HCEC 1CT (cell line): ENCODE measurements at regions not wholly inside any gene's neighbourhood (a gene's known extent, or its start where the extent isn't known, plus 50 kb on each side); places are given as distances from the start of the nearest gene placed in this dataset.
"Not testable (repeated sequence)": the region's sequence is repeated elsewhere in the genome, so short reads cannot be mapped to it uniquely, and the experiment has no call there.

Experiments used
- DNase-seq: peaks from one replicate; pipeline ENCODE4 v3.0.0-alpha.2; 2017

DNA sequence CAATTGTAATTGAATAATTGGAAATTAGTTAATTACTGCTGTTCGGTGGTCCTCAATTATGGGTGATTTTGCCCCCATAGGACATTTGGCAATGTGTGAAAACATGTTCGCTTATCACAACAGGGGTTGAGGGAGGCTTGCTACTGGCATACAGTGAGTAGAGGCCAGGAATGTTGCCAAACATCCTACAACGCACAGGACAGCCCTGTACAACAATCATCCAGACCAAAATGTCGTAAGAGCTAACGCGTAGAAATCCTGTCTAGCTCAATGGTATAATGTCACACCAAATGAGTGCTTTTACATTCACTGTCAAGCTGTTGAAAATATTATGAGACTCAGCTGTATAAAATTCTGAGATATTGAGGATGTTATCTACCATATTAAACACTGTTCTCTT lies 464.4 kb upstream of the TUSC1 start:
- DNase-seq: no peak

DNA sequence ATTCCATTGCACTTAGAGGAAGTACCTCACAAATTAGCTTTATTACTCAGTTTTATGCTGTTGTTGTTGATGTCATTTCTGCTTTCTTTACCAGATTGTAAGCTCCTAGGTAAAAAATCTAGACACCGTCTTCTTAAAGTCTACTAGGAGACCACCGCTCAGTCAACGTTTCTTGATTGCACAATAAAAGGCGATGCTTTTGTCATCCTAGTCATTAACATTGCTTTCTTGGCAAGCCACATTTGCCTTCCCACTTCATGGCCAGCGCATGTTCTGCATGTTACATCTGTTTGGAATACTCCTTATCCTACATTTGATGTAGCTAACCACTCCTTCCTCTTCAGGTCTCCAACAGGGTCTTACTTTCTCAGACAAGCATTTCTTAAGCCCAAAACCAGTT lies 464.0 kb upstream of the TUSC1 start:
- no peak for DNase-seq

DNA sequence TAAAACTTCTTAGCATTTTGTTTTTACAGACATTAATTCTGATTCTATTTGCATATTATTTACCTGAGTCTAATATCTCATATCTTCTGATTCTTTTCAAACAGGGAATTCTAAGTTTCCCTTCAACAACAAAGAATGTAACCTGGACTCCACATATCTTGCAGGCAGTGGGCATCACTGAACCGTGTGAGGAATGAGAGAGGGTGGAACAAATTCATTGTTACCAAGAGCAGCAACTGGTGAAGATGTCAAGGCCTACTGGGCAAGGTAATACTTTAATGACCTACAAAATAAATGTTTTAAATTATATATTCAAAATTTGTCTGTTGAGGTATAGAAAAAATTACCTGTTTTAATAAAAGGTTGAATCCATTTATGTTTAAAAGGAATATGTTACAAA lies 455.3 kb upstream of the TUSC1 start:
- DNase-seq: no peak

DNA sequence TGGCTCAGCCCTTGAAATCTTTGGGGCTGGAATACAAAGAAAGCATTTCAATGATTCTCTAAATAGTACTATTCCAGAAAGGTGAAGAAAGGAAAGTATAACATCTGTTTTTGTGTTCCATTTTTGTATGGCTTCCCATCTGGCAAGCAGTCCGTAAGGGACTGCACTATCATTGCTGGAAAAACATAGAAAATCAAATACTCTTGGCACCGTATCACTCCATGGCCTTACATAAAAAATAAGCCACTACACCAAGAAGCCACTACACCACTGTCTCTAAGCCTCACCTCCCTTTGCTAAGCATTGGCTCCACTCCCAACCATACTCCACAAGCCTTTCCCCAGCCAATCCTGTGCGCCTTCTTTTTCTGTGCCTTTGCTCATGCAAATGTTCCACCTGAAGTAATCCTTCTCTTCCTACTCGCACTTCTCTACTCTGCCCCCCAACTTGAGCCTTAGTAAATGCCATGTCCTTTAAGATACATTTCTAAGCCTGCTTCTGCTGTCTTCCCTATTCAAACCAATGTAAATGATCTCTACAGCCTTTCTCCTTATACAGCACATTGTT lies 454.6 kb upstream of the TUSC1 start:
- no peak for DNase-seq

DNA sequence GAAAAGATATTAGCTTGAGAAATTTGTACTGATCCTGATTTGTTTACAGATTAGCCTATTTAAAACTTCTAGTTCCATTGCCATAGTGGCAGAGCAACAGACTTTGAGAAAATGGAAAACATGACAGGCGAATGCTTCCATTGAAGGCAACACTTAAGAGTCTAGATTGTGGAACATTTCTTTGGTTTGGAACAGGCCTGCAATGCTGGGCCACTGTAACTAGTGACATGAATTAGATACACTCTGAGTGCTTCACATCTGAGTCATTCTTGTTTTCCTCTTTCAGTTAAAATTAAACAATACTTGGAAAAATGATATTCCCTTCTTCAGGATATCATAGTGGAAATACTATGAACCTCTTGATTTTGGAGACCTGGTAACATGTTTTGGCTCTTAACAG lies 453.6 kb upstream of the TUSC1 start:
- peak; percentile 15 for DNase-seq

DNA sequence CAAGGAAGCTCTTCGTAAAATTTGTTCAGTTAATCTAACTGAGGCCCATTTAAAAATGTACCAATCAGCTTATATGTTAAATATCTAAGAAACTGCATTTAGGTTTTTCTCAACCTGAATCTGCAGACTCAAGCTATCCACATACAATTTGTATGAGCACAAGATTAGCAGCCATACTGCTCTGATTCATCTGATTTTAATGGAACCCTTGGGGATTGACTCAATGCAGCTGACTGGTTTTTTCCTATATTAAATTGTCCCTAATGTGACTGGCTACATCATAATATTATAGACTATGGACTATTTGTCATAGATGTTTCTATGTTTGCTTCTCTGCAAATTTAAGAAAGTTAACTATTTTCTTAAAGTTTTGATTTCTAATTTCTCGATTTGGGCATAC lies 451.0 kb upstream of the TUSC1 start:
- DNase-seq: no peak

DNA sequence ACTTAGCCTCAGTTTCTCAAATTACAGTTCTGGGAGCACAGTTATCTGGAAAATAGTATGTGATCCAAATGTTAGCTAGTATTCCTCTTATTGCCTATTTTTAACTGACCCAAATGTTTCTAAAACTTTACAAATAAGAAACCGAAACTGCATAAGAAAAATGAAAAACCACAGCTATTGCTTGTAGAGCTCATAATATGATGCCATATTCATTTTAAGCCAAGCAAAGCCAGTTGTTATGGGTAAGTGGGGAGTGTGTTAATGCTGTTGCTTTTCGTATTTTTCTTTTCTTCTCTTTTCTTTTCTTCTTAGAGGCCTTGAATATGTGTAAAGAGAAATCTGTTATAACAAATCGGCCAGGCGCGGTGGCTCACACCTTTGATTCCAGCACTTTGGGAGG lies 447.4 kb upstream of the TUSC1 start:
- DNase-seq: no peak

DNA sequence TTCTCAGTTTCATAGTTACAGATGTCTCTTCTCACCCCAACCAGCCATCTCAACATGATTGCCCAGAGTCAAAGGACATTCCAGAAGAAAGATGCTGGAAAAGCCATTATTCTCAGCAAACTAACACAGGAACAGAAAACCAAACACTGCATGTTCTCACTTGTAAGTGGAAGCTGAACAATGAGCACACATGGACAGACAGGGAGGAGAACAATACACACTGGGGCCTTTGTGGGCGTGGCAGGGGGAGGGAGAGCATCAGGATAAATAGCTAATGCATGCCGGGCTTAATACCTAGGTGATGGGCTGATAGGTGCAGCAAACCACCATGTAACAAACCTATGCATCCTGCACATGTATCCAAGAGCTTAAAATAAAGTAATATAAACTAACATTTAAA lies 437.8 kb upstream of the TUSC1 start:
- not testable (repeated sequence) for DNase-seq

DNA sequence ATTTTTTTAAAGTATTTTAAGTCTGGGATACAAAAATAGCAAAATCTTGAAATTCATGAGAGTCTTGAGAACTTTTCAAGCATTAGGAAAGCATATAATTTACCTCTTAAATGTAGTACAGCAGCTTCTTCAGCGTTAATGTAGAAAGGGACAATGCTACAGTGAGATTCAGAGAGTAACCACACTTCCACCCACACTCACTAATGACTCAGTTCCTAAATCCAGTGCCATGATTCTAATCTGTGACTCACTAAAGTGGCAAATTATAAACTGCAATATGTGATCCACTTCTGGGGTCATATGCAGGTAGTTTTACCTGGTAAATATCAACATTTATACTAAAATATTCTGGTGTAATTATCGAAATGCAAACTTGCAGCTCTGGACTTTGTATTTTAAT lies 434.5 kb upstream of the TUSC1 start:
- DNase-seq: no peak

DNA sequence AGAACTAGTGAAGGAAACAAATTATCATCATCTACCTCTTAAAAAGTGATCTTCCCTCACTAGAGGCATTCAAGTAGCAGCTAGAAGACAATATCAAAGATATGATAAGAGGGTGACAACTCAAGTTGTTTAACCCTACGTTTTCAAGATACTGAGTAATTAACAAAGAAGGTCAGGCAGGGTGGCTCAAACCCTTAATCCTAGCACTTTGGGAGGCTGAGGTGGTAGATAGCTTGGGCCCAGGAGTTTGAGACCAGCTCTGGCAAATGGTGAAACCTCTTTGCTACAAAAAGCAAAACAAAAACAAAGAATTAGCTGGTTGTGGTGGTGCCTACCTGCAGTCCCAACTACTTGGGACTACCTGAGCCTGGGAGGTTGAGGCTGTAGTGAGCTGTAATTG lies 408.2 kb upstream of the TUSC1 start:
- DNase-seq: no peak

DNA sequence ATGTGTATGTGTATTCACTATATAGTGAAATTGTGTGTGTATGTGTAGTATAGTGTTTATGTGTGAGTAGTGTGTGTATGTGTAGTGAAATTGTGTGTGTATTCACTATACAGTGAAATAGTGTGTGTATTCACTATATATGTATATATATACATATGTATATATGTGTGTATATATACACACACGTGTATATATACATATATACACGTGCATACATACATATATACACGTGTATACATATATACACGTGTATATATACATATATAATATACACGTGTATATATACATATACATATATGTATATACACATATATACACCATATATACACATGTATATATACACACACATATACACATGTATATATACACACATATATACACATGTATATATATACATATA lies 403.6 kb upstream of the TUSC1 start:
- no peak for DNase-seq

DNA sequence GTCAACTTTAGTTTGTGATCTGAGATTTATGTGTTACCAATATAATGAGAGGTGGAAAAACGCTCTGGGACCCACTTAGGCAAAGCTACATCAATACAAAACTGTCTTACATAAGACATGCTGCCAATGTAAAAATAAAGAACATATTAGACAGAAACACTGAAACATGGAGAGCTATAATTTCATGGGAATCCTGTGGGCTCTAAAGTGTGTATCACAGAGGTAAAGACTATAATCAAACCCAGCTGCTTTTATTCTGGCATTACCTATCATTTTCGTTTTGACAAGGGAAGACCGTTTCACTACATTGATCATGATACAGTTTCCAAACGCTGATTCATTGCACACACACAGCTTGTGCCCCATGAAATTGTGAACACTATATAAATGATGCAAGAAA lies 400.5 kb upstream of the TUSC1 start:
- no peak for DNase-seq

DNA sequence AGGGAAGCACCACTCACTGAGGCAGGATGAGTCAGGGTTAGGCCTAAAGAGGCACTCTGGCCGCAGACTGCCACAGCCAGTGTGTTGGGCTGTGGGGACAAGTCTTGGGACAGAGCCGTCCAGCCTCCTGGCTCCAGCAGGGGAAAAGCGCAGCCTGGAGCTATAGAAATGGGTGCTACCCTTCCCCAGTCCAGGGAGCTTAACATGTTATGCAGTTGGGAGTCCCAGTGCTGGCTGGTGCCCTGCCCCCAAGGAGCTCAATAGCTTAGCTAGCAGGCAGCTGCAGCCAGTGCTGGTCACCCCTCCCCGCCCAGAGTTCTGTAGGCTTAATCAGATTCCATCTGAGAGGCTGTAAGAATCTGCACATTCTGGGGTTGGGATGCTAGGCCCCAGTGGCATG lies 399.6 kb upstream of the TUSC1 start:
- DNase-seq: no peak

DNA sequence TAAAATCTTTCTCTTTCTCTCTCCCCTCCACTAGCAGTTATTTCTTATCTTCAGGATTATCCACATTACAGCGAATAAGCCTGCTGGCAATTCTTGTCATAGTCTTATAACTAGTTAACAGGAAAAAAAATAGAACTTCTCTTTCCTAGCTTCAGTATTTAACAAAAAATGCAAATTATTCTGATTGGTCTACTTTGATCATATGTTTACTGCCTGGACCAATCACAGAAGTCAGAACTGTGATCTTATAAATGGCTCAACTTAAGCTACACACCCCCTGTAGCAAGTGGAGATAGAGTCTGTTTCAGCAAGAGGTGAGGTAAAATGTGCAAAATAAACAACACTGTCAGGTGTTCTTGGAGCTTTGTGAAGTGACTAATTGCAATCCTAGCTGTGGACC lies 389.4 kb upstream of the TUSC1 start:
- no peak for DNase-seq

DNA sequence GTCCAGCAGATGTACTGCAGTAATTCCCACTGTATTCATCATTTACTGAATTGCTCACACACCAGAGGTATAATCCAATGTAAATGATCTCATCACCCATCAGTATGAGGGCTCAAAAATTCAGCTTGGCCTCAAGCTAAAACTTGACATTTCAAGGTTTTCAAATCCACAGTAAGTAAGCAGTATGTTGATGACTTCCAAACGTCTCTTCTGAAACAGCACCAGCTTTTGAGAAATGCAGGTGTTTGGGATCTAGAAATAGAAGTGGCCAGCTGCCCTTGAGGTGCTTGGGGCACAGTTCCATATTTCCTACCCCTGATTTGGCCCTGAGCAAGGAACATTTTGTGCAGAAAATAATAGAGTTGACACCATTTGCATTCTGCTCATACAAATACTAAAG lies 388.0 kb upstream of the TUSC1 start:
- no peak for DNase-seq

DNA sequence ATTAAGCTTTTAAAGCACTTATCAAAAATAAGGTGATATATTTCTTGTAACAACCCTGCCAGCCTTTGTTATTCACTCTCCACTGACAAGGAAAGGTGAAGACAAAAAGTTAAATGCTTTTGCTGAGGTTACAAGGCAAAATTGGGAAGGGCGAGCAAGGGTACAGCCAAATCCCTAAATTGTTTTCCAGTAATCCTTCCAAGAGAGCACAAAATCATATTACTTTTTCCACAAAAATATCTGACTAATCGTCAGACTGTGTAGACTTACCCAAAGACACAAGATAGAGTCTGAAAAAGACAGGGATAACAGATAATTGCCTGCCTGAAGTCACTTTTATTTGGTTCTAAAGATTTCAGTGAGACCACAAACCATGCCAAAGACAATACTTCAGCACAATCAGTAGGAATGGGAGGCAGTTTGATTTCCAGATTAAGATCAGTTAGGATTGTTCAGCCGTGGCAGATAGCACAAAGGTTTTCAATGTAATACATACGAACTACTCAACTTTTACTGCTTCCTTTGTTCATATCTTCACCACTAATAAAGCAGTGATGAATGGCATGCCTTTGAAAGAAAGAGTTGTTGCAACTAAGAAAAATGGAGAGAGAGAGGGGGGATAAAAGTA lies 383.8 kb upstream of the TUSC1 start:
- no peak for DNase-seq

DNA sequence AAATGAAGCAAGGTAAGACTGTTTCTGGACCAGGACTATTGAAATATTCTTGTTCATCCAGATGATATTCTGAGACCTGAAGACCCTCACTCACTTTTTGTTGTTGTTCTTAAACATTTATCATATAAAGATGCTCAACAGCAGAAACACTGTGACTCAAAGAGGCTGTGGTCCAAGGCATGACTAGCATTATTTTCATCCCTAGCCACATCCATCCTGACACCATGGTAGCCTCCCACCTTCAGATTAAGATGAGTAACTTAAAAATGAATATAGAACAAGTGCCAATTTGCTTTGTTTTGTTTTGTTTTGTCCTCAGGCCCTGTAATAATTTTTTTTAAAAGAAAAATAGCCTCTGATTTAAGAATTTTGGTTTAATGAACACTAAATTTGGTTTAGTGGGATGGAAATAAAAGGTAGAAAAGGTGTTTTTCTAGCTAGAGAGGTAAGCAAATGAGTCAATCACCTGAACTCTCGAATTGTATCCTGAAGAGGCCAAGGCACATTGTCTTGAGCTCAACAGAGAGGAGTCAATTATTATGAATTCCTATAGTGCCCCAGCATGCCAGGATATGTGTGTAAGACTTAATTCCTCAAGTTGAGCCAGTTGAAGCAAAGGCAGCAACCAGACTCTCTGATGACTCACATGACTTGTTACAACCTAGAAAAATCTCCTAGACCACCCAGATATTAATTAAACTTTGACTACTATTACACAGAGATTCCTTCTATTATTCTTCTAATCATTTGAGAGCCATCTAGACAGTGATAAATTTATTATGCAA lies 380.1 kb upstream of the TUSC1 start:
- no peak for DNase-seq

DNA sequence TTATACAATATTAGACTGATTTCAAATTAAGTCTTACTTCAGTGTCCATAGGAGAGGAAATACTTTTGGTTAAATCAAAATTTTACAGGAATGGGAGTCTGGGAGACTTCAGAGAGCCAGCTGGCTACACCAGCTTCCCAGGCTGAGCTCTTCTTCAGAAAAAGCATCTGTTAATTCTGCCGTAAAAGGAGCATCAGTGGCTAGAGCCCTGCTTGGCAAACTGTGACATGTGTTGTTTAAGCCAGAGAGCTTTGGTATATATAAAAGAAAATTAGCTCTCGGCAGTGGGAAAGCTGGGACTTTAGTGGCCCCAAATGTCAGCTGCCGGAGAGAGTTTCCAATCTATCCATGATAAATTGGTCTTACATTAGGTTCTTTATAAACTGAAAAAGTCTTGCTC lies 378.8 kb upstream of the TUSC1 start:
- DNase-seq: no peak

DNA sequence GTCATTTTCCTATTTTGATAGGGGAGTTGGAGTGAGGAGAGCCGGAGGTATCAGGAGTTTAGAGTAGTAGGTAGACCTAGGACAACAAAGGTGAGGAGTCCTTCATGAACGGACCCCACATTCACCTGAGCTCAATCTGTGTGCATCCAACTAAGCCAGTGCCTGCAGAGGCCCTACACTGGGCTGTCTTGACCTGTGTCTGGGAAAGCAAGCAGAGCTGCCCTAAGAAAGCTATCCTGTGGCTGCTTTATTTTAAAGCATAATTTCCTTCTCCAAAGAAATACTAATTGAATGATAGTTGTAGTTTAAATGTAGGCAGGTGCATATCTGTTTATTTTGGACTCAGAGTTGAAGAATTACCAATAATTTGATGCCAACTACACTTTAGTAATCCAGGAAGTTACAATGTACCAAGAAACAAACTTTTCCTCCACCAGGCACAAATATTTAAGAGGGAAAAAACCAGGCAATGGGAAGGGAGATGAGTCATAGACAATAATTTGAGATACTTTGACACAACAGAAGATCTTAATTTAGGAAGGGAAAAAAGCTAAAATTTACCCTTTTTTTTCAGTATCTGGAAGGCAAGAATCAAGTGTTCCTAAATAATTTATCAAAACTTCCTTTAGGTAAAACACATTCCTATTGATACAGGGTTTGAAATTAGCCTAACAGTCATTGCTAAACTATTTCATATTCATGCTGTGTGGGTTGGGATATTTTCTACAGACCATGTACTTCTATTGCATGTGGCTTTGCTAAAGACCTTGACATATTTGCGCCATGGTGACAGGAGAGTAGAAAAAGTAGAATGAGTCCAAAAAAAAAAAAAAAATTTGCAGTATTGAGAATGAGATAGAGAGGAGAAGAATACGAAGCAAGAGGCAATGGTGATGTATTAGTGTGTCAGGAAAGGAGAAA lies 376.6 kb upstream of the TUSC1 start:
- no peak for DNase-seq

DNA sequence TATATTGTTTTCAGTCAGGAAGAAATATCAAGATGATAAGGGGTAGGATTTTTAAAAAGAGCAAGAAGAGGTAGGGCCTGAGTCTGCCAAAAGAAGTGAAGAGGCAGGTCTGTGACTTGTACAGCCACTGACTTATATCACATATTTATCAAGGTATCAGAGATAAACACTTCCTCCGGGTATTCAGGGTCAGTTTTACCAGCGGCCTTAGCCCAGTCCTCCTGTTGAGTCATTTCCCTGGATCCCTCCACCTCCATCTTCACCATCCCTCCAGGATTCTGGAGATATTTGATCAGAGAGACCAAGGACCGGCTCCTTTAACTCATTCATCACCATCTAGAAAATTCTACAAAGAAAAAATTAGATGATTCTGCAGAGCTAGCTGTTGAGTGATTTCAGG lies 375.7 kb upstream of the TUSC1 start:
- DNase-seq: no peak

DNA sequence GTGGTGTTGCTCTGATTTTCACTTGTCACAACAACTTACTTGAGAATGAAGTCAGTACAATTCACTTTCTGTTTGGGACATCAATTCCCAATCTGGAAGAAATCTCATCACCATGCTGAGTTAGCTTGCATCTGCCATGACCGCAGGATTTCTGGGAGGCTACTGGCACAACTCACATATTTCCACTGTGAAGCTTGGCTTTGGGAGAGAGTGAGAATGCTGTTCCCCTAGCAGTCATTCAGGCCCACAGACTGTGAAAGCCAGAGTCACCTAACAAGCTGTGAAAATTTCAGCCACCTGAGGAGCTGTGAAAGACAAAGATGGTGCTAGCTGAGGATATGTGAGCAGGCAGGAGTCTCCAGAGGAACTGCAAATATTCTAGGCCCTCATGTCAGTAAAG lies 365.2 kb upstream of the TUSC1 start:
- DNase-seq: no peak

DNA sequence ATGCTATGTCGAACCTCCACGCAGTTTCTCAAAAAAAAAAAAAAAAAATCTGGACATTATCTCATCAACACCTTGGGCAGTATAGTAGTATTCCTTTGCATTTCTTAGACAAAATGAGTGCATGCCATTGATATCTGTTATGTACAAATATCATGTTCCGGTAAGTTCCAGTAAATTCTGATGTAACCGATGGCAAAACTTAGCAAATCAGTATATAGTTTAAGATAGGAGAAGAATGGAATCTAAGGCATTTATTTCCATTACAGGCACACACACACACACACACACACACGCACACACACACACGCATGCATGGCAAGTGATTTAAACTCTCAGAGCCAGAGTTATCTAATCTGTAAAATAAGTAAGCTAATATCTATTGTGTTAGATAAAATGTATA lies 356.5 kb upstream of the TUSC1 start:
- DNase-seq: no peak

DNA sequence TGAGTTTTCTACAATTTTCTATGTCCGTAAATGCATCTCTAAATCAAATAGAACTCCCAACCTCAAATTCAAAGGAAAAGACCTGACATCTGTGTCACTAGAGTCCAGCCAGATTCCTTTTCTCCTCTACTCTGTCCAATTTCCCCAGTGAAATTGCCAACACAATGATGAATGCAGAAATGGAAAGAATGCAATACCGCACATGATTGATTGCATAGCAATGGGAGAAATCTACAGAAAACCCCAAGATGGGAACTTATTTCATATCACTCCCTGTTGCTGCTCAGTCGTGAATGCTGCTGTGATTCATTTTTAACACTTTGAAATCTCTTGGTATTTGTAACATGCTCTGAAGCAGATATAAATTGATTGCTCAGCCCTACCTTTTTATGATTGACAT lies 355.1 kb upstream of the TUSC1 start:
- peak; percentile 2 for DNase-seq
